Fibroblast of skin of scalp (primary cell): ENCODE measurements at regions not wholly inside any gene's neighbourhood (a gene's known extent, or its start where the extent isn't known, plus 50 kb on each side); places are given as distances from the start of the nearest gene placed in this dataset.
"Not testable (repeated sequence)": the region's sequence is repeated elsewhere in the genome, so short reads cannot be mapped to it uniquely, and the experiment has no call there.

ENCODE experiments used
- DNase-seq: peaks from one replicate; pipeline ENCODE4 v3.0.0-alpha.2; 2013

GRCh38 chr2:111430817-111431661 lies 310.3 kb downstream of the BCL2L11 start:
- DNase-seq: not testable (repeated sequence)

- not testable (repeated sequence) for DNase-seq
Measured at GRCh38 chr2:111432423-111432822, 311.7 kb downstream of the BCL2L11 start.

DNA sequence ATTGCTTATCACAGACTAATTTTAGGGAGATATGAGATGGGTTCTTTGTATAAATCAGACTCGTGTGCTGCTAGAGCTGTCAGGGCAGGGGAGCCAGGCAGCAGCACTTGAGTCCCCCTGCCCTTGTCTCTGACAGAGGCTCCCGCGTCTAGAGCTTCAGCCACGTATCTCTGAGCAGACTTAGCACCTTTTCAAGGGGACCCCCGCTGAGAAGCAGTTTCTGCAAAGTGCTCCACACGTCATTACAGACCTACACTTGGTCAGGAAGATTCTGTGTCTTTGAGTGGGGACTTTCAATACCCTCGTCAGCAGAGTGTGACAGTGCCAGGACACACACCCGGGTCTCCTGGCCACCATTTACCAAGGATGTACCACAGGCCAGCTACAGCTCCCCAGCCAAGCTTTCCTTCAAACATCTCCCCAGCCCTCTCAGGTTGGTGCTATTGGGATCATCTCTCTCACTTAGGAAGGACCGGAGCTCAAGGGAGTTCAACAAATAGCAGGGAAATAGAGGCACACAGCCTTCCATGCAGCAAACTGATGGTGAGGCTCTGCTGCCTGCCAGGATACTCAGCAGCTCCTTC lies 312.3 kb downstream of the BCL2L11 start:
- DNase-seq: not testable (repeated sequence)

DNA sequence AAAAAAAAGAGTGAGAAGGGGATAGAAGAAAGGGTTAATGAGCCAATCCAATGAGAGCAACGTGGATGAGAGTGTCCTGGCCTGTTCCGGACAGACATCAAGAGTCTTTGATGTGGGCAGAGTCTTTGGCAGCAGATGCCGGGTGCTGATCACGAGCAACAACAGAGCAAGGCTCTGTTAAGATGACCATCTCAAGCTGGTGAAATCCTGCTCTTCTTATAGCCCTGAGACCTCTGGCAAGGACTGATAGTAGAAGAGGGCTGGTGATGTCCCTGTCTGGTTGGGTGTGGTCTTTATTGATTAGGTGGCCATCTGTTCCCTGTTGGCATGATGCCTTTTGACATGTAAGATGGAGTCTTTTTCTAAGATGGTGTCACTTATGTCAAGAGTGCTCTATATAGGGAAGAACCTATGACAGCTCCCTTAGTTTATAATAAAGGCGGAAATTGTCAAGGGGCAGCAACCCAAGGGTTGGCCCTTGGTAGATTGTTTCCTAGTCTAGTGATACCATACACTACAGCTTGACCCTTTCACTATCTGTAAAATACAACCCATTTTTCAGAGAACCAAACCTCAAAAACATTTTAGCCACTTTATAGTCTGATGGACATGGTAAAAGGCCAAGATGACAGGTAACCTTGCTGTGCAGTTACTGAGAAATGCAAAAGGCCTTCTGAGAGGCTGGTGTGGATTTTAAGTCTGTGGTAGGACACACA lies 313.3 kb downstream of the BCL2L11 start:
- DNase-seq: not testable (repeated sequence)

DNA sequence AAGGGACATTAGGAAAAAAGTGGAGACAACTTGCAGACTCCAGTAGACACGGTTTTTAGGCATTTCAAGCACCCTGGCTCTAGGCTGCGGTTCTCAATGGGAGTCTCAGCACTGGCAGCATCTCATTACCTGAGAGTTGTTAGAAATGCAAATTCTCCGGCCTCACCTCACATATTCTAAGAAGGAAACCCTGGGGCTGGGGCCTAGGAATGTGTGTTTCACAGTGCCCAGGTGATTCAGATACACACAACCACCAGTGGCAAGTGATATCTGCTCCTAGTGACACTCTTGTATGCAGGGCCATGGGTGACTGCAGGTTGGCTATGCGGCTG lies 313.9 kb downstream of the BCL2L11 start:
- DNase-seq: not testable (repeated sequence)

DNA sequence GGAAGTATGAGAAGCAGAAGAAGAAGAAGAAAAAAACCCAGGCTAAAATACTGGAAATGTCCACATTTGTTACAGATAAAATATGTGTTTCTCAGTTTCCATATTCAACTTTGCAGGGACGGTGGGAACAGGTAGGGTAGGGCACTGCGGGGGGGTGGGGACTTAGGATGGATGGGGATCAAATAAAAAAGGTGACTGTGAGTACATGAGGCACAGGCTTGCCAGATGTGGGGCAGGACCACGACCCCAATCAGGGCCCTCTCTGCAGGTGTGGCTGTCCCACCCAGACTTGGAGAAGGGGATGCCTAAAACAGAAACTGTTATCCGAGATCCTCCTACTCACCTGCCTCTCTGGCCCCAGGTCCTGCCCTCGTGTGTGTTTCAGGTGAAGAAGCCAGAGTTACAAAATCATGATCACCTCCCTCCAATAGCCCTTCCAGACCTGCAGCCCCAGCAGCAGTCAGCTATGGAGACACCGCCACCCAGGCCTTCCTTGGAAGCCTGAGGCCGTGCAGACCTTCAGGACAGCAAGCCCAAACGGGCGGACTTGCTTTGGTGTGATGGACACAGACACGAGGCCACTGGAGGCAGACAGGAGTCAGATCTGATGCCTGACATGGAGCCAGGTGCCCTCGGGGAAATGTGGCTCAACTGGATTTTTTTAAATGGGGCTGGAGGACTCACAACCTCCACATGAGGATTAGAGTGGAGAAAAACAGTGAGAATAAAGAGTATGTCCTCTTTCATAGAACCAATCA lies 315.0 kb downstream of the BCL2L11 start:
- DNase-seq: not testable (repeated sequence)

DNA sequence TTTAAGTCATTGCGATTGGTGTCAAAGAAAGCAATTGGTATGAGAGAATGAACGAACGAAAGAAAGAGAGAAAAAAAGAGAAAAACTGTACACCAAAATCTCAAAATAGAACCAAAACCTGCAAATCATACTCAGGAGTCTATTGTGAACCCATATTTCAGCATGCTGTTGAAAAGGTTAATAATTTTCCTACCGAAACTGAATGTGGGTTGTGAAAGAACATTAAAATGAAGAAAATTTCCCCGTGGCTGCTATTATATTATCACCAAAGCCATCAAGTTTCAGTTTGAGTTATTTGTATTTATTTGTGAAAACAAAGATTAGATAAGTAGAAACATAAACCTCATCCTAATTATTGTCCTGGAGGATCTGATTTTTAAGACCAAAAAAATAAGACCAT lies 315.7 kb downstream of the BCL2L11 start:
- not testable (repeated sequence) for DNase-seq

DNA sequence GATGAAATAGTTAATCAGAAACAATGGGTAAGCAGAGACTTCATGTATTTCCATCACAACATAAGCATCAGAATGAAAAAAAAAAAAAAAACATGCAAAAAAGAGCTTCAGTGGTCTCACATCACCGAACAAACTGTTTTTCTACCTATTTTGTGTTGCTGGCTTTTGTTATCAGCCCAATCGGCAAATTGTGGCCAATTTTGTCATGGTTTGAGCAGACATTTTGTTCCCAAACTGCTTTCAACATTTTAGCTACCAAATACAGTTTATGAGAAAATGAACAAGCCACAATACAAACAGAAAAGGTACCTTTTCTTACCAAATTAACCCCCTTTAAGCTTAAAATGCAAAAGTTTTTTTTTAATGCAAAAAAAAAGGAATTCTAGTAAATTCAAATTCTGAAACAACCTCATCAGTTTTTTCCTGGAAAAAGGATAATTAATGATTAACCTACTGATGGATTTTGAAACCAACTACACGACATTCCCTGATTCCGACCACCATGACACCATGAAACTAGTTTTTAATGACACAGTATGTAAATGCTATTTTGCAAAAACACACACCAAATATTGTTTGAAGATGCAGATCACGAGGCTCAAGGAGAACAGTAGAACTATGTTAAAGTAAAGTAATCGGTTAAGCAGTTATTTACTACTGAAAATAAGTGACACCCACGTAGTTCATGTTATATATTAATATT lies 316.7 kb downstream of the BCL2L11 start:
- DNase-seq: not testable (repeated sequence)

- DNase-seq: not testable (repeated sequence)
Measured at GRCh38 chr2:111438161-111438560, 317.4 kb downstream of the BCL2L11 start.

GRCh38 chr2:111439237-111439636 lies 318.5 kb downstream of the BCL2L11 start:
- not testable (repeated sequence) for DNase-seq

GRCh38 chr2:111441614-111442013 lies 320.9 kb downstream of the BCL2L11 start:
- not testable (repeated sequence) for DNase-seq

DNA sequence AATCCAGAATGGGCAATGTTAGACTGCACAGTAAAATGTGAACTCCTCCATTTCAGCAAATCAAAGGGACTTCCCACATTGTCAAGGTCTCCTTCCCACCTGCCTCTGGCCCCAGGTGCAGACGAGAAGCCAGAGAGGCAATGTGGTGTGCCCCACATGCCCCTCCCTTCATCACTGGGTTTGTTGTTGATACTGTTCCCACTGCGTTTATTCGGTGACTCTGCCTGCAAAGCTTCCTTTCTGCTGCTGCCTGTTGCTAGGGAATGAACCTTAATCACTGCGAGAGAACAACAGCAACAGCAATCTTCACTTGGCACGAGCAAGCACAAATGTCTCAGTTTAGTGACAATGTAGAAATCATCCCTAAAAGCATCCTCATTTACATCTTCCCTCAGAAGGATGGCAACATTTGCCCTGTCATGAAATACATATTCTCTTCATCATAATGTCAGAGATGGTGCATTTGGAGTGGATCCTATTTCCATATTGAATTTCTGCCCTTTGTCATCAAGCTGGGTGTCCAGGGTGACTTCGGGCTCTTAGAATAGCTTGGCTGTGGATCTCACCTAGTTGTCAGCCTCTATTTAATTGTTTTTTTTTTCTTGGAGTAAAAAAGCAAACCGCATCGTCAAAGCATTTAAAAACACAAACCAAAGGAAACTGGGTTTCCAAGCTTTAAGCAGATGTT lies 322.2 kb downstream of the BCL2L11 start:
- not testable (repeated sequence) for DNase-seq

DNA sequence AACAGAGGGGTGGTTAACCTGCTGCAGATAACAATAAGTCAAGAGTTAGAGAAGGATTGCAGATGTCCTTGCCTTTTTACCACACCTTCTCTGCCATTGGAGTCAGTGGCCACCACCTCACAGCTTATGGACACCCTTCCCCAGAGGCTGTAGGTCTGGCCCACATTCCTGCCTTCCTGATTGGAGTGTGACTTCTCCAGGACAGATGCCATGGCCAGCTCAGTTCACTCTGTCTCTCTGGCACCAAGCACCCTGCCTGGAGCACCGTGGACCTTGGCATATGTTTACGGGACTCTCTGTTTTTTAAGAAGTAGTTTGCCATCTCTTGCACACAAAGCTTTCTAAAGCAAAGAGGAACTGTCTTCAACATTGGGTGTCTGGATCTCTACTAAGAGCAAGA lies 323.8 kb downstream of the BCL2L11 start:
- DNase-seq: not testable (repeated sequence)

GRCh38 chr2:111445191-111445929 lies 324.6 kb downstream of the BCL2L11 start:
- not testable (repeated sequence) for DNase-seq

DNA sequence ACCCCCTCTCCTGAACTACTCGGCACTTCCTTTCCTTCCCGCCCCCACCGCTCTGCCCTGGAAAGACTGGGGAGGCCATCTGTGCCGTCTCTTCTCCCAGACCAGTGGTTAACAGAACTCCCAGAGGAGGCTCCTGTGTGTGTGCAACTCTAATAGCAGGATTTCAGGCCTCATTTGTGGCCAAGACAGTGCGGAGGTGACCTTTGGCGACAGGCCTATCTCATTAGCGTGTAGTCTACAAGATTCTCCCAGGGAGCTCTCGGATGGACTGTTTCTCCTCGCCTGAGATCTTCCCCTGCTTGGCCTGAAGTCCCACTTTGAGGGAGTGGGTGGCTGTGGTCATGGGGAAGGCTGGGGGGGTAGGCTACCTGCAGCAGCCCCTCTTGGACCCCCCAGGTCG lies 325.2 kb downstream of the BCL2L11 start:
- DNase-seq: not testable (repeated sequence)

DNA sequence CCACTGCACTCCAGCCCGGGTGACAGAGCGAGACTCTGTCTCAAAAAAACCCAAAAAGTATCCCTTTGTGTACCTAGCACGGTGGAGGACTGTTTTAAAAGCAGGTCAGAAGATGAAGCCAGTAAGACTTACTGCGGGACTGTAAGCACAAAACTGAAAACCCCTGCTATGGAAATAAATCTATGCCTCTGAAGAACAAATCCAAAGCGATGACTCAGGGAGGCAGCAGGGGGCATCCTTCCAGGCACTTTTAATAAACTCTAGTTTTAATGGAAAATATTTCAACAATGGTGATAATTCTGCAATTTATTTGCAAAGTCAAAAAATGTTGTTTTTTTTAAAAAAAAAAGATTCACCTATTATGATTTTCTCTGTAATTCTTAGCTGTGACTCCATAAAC lies 326.8 kb downstream of the BCL2L11 start:
- not testable (repeated sequence) for DNase-seq

DNA sequence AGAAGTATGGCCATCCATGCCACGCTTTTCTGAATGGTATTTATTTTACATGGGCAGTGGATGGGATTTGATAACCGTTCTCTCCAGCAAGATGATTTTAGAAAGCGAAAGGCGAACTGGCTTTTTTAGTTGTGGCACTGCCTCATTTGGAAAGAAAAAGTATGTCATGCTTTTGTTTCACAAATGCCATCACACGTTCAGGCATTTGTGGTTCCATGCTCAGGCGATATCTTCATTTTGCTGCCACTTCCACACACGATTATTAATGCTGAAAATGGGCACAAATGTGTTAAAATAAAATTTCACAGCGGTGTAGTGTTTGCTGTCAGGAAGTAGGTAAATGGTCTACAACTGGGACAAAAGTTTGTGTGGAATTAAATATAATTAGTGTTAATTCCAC lies 328.1 kb downstream of the BCL2L11 start:
- DNase-seq: not testable (repeated sequence)

- DNase-seq: not testable (repeated sequence)
Measured at GRCh38 chr2:111450526-111450925, 329.8 kb downstream of the BCL2L11 start.

DNA sequence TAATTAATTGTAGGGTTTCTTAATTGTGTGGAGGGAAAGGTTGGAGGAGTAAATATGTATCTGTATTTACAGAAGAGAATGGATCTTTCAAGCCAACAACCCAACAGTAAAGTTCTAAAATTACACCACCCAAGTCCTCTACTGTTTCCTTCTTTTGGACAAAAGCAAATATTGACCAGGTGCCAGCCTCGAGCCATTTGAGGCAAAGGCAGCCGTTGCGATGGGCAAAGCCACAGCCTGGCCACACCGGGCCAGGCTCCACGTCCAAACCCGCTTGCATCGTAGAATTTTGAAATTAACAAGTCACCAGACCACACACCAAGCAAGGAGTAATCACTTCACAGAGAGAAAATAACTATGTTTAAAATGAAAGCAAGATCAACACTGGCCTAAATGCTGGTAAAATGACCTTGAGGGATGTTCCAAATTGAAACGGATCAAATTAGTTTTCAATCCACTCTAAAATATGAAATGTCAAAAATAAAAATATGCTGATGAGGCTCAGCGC lies 331.0 kb downstream of the BCL2L11 start:
- not testable (repeated sequence) for DNase-seq

GRCh38 chr2:111452208-111452607 lies 331.5 kb downstream of the BCL2L11 start:
- DNase-seq: not testable (repeated sequence)
